Activated CD4-positive, alpha-beta T cell treated with anti-CD3 and anti-CD28 coated beads for 4 hours (primary cell): ENCODE measurements at regions not wholly inside any gene's neighbourhood (a gene's known extent, or its start where the extent isn't known, plus 50 kb on each side); places are given as distances from the start of the nearest gene placed in this dataset.

ENCODE experiments used
- DNase-seq, 2 donors: peaks; one replicate each; pipeline ENCODE4 v3.0.0-alpha.2; 2020

GRCh38 chr10:78551184-78552005 is 517.4 kb upstream of the ZMIZ1 start:
- DNase-seq = no peak

DNA sequence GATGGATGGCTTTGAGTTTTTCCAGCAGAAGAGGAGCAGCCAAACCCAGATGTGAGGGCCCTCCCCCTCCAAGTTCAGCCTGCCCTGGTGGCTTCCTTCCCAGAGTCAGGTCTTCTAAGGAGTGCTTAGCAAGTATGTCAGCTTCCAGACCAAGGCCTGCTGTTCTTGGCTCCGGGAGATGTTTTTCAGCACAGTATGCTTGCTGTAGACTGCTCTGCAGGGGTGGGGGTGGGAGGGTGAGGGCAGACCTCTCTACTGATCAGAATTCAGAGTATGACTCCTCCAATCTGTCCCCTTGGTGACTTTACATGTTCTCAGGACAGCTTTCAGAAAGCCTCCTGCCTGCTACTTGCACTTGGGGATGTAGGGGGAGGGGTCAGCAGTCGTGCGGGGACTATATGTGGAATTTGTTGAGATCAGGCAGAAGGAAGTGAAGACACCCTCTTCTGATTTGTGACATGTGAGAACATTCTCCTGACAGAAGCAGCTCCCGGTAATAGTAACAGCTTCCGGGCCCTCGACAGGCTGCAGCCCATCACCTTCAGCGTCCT is 516.4 kb upstream of the ZMIZ1 start:
- DNase-seq = no peak

DNA sequence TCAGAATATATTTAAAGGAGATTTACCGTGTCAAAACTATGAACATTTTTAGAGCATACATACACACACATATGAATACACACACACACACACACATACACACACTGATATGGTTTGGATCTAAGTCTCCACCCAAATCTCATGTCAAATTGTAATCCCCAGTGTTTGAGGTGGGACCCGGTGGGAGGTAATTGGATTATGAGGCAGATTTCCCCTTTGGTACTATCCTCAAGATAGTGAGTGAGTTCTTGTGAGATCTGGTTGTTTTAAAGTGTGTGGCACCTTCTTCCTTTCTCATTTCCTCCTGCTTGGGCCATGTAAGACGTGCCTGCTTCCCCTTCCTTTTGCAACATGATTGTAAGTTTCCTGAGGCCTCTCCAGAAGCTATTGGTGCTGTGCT is 515.0 kb upstream of the ZMIZ1 start:
- no peak for DNase-seq

DNA sequence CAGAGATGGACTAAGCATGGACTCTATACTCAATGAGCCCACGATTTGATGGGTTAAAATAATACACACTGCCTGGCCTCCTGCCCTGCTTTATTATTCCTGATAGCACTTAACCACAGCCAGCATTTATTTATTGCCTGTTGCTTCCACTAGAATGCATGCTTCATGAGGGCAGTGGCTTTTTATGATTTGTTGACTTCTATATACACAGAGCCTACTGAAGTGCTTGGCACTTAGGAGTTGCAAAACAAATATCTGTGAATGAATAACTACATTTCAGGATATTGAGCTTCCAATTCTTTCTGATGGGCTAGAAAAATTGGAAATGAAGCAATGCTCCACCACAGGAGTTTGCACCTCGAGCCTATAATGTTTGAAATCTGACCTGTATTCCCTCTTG is 513.6 kb upstream of the ZMIZ1 start:
- DNase-seq = no peak

DNA sequence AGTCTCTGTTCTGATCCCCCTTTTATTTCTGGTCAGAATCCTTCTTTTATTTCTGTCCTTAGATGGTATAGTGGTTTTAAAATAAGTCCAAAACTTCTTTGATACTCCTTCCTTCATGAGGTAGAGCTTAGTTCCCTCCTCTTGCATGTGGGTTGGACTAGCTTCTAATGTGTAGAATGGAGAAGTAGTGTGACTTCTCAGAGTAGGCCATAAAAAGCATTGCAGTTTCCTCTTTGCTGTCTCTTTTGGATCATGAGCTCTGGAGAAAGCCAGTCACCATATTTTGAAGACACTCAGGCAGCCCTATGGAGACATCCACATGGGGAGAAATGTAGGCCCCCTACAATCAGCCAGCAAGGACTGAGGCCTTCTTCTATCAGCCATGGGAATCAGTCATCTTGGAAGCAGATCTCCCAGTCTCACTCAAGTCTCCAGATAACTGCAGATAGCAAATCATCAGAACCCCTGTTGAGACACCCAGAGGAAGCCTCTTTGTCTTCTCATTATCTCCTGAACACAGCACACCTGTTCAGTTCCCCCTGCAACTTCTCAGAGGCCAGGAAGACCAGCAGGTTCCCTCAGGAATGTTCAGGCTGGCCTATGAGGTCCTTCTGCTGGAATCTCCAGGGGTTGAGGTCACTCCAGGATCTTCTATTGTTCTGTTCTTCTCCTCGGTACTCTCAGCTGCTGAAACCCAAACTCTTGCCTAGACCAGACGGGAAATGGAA is 511.9 kb upstream of the ZMIZ1 start:
- DNase-seq = no peak

DNA sequence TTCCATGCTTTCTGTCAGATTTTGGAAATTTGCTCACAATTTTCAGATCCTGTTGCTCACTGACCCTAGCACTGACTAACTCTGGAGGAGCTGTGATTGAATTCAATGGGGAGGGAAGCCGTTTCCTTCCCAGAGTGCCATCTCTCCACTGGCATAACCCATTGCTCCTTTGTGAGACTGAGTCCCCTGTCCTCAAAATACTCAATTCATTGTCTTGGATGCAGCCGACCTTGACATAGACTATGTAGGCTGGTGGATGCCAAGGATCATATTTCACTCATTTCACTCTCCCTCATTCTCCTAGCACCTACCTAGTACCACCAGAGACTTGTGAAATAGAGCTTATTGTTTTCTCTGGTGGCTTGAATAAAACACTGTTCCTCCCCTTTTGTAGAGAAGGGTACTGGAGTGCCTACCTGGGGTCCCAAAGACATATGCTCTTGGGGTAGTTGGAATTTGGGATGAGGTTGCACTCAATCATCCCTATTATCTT is 511.3 kb upstream of the ZMIZ1 start:
- DNase-seq = no peak

DNA sequence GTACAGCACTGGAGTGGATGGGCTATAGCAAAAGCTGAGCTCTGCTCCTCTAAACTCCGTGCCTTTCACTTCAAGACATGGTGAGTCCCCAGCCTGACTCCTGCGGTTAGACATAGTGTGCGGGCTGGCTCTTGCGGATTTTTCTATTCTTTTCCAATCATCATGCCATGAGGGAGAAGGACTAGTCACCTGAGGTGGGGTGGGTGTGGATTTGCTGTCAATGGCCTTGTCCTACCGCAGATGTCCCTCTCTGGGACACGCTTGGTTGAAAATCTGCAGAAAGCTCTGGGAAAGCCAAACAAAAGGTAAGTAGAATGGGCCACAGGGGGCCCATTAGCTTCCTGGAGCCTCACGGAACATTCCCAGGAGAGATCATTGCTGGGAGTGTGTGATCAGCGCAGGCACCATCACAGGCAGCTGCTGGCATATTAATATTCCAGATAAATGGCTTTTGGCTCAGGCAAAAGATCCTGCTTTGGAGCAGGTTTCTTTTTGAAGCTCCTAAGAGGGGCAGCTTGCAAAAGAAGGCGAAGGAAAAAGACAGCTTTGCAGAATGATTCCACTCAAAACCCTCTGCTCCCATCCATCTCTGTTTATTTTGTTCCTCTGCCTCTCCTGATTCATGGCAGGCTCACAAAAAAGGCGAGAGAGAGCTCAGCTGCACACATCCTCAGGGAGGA is 509.0 kb upstream of the ZMIZ1 start:
- no peak for DNase-seq

- no peak for DNase-seq
These were observed 508.5 kb upstream of the ZMIZ1 start for GRCh38 chr10:78560341-78560688.

DNA sequence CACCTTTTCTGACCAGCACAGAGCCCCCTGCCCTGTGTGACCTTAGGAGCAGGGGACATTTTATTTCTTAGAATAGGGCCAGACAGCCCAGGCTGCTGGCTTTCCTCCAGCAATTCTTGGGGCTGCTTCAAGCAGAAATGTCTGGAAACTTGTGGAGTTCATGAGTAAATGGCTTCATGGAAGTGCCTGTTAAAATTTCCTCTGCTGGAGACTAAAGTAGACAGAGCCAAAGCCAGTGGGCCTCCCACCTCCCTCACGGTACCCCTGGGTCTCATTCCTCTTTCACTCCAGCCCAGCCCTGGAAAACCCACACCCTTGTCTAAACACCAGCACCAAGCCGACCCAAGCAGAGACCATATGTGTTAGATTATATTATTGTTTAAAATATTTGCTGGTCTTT is 505.5 kb upstream of the ZMIZ1 start:
- DNase-seq = no peak

GRCh38 chr10:78565841-78566240 is 502.9 kb upstream of the ZMIZ1 start:
- no peak for DNase-seq

DNA sequence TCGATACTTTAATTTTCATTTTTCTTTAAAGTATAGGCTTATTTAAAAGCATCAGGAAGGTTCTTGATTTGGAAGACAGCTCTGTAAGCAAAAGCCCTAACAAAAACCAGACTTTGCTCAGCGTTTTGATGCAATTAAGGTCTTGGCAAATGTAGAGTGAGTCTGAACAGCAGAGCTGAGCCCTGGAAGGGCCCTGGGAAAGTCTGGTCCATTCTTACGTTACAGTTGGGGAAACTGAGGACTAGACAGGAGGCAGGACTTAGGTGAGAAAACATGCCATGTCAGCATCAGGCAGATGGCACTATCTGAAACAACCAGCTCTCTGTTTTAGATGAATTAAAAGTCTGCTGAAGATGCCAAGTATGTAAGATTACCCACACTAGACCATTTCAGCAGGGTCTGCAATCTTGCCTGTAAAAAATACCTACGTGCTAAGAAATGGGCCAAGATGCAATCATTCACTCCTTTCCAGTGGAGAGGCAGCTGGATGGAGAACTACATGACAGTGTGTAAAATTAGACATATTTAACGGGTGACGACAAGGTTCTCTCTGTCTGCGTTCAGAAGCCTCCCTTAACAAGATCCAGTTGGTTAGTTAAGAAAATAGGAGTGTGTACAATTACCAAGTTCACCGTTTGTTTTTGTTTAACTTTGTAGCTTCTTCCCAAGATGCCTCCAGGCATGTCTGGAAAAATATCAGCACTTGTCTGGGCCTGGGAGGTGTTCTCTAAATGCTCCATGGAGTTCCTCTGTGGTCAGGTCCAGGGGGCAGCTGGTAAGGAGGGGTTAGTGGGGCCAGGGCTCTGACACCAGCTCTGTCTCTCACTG is 502.3 kb upstream of the ZMIZ1 start:
- DNase-seq = no peak

GRCh38 chr10:78567680-78568455 is 500.9 kb upstream of the ZMIZ1 start:
- no peak for DNase-seq

DNA sequence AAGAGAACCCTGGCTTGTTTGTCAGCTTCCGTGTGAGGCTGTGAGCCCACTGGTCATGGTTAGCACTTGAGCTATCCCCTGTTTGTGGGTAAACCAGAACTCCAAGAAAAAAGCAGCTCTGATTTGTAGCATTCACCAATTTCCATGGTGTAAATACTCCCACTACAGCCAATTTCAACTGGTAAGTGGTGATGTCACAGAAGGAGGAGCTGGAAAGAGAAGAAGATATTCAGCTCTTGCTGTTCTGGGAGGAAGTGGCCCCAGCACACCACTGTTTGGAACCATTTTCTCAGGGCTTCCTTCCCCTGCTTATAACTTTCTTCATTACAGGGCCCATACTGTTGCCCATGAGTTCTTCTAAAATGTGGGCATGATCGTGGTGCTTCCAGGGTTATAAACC is 500.1 kb upstream of the ZMIZ1 start:
- no peak for DNase-seq

DNA sequence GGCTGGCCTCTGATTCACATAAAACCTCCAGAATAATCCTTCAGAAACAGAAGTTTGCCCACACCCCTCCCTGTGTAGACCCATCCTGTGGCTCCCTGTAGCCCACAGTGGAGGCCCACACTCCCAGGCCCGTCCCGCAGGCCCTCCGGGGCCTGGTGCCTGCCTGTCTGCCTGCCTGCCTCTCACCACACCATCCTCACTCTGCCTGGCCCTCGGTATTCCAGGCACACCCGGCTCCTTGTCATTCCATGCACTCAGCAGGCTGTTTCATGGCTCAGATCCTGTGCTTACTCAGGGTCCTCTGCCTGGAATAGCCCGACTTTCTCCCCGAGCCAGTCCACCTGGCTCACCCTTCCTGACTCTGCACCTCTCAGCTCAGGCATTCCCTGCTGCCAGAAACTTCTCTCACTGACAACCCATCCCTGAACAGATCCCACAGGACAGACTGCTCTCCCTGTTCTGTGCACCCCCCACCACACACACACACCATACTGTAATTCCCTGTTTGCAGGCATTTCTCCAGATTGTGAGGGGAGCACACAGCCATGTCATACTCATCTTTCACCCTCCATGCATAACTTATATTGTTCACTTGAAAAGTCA is 498.0 kb upstream of the ZMIZ1 start:
- no peak for DNase-seq

- DNase-seq = no peak
These were observed 497.5 kb upstream of the ZMIZ1 start for GRCh38 chr10:78571286-78571685.

- no peak for DNase-seq
These were observed 496.9 kb upstream of the ZMIZ1 start for GRCh38 chr10:78571891-78572290.

GRCh38 chr10:78572565-78572964 is 496.2 kb upstream of the ZMIZ1 start:
- DNase-seq = no peak

GRCh38 chr10:78574547-78574946 is 494.2 kb upstream of the ZMIZ1 start:
- DNase-seq = no peak

- no peak for DNase-seq
These were observed 493.4 kb upstream of the ZMIZ1 start for GRCh38 chr10:78575400-78575799.

- no peak for DNase-seq
These were observed 492.5 kb upstream of the ZMIZ1 start for GRCh38 chr10:78576276-78576675.

GRCh38 chr10:78577712-78578111 is 491.1 kb upstream of the ZMIZ1 start:
- DNase-seq = no peak
